NCI-H2227 treated with DMSO at 0.1 percent for 48 hours (cell line): ENCODE measurements at regions not wholly inside any gene's neighbourhood (a gene's known extent, or its start where the extent isn't known, plus 50 kb on each side); places are given as distances from the start of the nearest gene placed in this dataset.

Experiments used
- DNase-seq: peaks from one replicate; lab custom pipeline; 2025; lab: John Stamatoyannopoulos, UW

DNA sequence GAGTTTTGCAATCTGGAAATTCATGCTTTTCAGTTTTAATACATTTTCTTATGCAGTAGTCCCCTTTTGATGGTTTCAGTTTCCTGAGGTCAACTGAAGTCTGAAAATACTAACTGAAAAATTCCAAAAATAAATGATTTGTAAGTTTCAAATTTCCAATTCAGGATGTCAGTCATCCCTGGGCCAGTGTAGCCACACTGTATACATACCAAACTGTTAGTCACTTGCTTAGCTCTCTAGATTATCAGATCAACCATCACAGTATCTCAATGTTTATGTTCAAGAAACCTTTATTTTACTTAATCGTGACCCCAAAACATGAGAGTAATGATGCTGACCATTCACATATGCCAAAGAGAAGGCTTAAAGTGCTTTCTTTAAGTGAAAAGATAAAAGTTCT is 715.5 kb downstream of the GBE1 start:
- no peak for DNase-seq

- no peak for DNase-seq
Measured at GRCh38 chr3:81045246-81045645, 716.2 kb downstream of the GBE1 start.

DNA sequence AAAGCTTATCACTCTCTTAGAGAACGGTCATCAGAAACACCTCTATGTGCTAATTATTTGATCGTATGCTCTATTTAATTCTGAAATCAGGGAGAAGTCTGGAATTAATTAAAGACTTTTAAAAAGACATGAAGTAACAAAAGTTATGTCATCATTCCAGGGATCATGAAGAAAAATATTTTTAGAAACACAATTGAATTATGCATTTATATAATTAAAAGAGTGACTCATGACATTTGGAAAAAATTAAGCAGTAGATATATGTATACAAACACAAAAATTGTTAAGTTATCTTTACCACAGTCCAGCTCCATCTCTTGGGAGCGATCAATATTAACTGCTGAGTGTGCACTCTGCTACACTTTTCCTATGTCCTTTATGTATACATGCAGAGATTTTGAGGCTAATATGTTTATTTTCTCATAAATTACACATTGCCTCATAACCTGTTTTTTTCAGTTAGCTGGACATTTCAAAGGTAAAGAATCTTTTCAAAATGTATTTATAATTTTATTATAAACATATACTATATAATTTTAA is 717.7 kb downstream of the GBE1 start:
- no peak for DNase-seq

GRCh38 chr3:81043009-81043408 is 718.4 kb downstream of the GBE1 start:
- DNase-seq = no peak

GRCh38 chr3:81041331-81041730 is 720.1 kb downstream of the GBE1 start:
- no peak for DNase-seq

DNA sequence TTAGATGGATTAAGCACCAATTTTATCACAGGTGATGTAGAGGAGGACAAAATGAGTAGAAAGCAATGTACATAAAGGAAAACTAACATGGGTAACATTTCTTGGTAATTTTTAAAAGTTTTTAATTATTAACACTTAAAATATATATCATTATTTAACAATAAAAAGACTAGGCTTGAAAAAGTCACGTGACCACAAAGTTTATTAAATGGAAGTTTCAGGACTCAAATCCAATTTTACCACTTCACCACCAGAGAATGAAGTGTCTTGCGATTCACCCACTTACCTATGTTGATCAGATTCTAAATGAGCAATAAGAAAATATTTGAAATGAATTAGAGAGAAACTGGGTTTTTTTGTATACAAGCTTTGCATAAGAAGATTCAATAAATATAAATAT is 721.3 kb downstream of the GBE1 start:
- no peak for DNase-seq

DNA sequence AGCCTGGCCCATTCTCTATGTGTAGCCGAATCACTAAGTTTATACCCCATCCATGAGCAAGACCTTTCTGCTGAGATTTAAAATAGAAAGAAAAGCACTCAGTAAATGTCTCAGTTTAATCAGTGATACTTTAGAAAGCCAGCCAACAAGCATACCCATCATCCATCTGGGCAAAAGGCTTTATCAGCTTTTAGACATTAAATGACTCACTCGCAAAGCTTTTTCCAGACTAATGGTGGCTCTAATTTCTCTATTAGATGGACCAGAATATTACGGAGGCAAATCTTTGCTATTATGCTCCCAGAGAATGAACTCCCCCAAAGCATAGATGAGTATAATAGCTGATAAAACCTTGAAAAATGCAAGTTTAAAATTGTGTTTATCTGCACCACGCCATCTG is 727.8 kb downstream of the GBE1 start:
- DNase-seq = no peak

DNA sequence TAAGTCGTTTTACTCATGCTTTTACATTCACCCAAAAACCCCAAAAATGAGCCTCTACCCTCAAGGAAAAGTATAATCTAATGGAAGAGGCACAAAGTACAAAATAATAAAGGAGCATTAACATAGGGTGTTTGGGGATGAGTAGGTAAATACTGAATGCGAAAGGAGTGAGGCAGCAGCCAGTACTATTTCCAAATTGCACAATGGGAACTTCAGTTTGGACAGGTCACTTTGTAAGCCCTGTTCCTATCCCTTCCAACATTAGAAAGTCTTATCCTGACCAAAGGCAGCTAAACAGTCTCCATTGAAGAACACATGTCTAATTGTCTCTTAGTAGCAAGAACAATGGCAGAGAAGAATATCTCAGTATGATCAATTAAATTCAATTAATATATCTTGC is 728.3 kb downstream of the GBE1 start:
- DNase-seq = no peak

- DNase-seq = no peak
Measured at GRCh38 chr3:81029861-81030260, 731.6 kb downstream of the GBE1 start.

GRCh38 chr3:81027344-81027743 is 734.1 kb downstream of the GBE1 start:
- no peak for DNase-seq

GRCh38 chr3:81024560-81024959 is 736.9 kb downstream of the GBE1 start:
- no peak for DNase-seq

DNA sequence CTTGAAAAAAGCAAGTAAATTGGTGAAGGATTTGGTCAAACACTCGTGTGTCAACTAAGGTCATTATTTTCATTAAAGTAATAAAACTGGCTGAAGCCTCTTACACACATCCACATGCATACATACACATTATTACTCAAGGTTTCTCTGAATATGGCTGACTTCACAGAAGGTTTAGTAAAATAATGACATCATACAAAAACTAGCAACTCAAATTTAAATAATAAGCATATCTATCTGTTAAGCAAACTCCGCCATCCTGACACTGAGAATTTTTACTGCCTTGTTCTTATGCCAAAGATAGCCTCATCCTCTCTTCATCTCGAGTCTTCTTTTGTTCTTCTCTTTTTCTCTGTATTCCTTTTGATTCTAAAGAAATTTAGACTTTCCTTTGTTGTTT is 739.1 kb downstream of the GBE1 start:
- DNase-seq = no peak

- no peak for DNase-seq
Measured at GRCh38 chr3:81013360-81013759, 748.1 kb downstream of the GBE1 start.

GRCh38 chr3:81005992-81006391 is 755.5 kb downstream of the GBE1 start:
- no peak for DNase-seq

GRCh38 chr3:81003817-81004216 is 757.6 kb downstream of the GBE1 start:
- DNase-seq = no peak

GRCh38 chr3:81003008-81003645 is 758.3 kb downstream of the GBE1 start:
- DNase-seq = no peak

DNA sequence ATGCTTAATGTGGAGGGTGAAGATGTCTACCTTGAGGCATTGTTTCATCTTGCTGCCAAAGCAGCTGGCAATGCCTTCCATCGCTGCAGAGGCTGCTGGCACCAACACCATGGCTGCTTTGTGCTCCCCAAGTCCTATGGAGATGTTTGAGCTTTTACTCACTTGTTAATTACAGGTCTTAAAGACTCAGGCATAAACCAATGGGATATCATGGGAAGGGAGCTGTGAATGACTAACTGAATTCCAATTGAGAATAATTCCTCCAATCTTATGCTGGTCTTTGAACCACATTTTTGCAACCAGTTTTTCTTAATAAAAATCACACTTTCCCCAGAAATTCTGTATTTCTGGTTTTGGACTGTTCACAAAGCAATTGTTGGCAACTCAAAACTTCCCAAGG is 762.0 kb downstream of the GBE1 start:
- DNase-seq = no peak

GRCh38 chr3:80998022-80998421 is 763.4 kb downstream of the GBE1 start:
- no peak for DNase-seq

DNA sequence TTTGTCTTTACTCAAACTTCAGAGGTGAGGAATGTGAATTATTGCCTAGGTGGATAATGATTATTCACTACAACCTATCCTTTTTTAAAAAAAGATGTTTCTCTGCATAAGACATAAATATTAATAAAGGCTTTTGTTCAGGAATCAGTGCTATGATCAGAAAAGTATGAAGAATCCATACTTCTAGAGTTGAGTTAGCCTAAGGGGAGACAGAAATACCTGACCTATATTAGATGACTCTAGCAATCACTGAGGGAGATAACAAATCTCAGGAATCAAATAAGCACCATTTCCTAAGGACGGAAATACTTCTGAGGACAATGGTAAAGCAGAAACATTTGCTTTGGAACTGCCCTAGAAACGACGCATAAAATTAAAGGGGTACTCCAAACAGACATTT is 763.8 kb downstream of the GBE1 start:
- no peak for DNase-seq

GRCh38 chr3:80994767-80995166 is 766.7 kb downstream of the GBE1 start:
- DNase-seq = no peak

DNA sequence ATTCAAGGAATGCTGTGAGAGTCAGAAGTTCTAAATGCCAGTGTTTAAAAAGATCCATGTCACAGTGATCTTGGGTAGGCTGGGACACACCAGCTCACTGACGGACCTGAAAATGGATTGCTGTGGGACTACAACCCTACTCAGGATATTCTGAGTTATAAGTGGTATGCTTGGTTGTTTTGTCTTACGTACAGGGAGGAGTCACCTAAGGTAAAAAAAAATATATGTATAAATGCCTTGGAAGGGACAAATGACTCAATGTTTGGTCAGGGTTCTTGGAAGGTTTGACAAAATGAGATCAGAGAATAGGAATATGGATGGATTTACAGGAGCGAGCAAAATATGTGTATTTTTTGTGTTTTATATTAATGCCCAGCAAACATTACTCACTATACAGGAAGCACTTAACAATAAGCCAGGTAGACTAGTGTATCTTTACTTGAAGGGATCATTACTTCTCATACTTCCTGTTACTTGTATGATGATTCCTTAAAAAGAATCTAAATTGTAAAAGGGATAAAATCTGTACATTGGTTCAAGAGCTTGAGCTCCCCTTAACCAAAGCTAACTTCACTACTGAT is 767.3 kb downstream of the GBE1 start:
- no peak for DNase-seq

DNA sequence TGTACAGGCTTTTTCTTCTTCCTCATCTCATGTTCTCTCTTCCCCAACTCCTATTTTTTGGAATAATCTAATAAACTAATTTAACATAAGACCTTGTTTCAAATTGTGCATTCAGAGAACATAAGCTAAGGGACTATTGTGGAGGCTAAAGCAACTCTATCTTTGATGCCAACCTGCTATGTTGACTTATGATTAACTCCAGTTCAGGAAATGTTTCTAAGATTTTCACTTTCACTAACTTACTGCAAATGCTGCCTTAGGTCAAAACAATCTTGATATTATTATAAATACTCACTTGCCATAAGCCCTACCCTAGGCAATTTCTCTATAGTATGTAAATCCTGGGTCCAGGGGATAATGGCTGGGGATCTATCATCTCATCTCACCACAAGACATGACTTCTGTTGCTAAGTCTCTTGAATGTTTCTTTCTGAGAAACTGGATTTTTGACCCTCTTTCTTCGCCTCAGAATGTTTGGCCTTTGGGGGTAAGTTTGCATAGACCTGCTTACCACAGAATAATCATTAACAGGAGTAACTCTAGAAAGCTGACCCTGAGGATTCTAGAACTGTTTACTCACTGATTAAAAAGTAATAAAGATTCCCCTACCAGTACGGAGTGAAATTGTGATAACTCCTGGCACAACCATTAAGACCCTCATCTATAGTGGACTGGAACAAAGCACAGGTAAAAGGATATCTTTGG is 768.1 kb downstream of the GBE1 start:
- no peak for DNase-seq

DNA sequence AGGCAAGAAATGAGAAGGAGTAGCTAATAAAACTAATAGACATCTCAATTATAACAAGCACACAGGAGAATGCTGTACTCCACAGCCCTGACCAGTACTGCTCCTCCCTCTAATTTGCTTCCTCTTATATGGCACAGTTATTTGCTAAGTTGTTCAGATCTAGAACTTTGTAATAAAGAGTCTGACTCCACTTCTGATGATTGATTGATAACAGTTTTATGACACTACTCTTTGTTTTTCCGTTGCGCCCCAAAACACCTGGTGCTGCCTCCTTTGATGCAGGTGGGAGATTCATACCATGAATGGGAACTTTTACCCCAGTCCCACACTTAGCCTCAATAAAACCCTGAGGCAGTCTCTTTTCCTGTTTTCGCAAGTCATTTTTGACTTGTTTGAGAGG is 777.7 kb downstream of the GBE1 start:
- DNase-seq = no peak
